Activated CD4-positive, alpha-beta memory T cell treated with anti-CD3 and anti-CD28 coated beads for 36 hours (primary cell): ENCODE measurements at regions not wholly inside any gene's neighbourhood (a gene's known extent, or its start where the extent isn't known, plus 50 kb on each side); places are given as distances from the start of the nearest gene placed in this dataset.

Experiments
- CTCF ChIA-PET: fragments of 350-600 bp; sonication (Branson Sonifier 250); formaldehyde crosslinking; loops from one replicate; lab custom pipeline; 2021; ENCODE audit warnings: antibody characterized with exemption, inconsistent platforms; lab: Charles Lee
- POLR2A ChIA-PET: fragments of 350-600 bp; sonication (Branson Sonifier 250); formaldehyde crosslinking; loops from one replicate; lab custom pipeline; 2021; ENCODE audit warnings: antibody characterized with exemption; lab: Charles Lee
- DNase-seq: peaks from one replicate; pipeline ENCODE4 v3.0.0-alpha.2; 2020
- H3K27ac Mint-ChIP-seq: one replicate; pipeline ENCODE4 v1.8.0; 2021; ENCODE audit warnings: mixed read lengths
- H3K27me3 Mint-ChIP-seq: one replicate; pipeline ENCODE4 v1.8.0; 2021; ENCODE audit warnings: mixed read lengths
- H3K36me3 Mint-ChIP-seq: one replicate; pipeline ENCODE4 v1.8.0; 2021; ENCODE audit warnings: mixed read lengths
- H3K4me1 Mint-ChIP-seq: one replicate; pipeline ENCODE4 v1.8.0; 2021; ENCODE audit warnings: low read depth, mixed read lengths
- H3K4me3 Mint-ChIP-seq: one replicate; pipeline ENCODE4 v1.8.0; 2021; ENCODE audit warnings: mild to moderate bottlenecking, mixed read lengths
- H3K9me3 Mint-ChIP-seq: one replicate; pipeline ENCODE4 v1.8.0; 2021; ENCODE audit warnings: mixed read lengths
- intact Hi-C: fragments of 100-400 bp; cut with micrococcal nuclease; formaldehyde crosslinking; loops from one replicate; pipeline ENCODE4 v1.15.1; 2023

DNA sequence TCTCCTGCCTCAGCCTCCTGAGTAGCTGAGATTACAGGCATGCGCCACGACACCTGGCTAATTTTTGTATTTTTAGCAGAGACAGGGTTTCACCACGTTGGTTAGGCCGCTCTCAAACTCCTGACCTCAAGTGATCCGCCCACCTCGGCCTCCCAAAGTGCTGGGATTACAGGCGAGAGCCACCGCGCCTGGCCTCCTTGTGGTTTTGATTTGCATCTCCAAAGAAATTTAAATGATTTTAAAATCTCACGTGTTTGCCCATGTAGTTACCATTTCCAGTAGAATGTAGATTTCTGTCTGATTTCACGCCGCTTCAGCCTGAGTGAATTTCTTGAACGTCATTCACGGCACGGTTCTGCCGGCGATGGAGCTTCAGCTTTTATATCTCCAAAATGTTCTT, 55.8 kb downstream of the IGF2 start:
- Mint-ChIP-seq H3K4me1 (peaks cover 2% of the 10 kb centered on the region), H3K36me3 (no peaks in the 10 kb centered on the region), H3K4me3 (no peak overlapping the region), H3K27ac (no peak overlapping the region), H3K9me3 (peaks cover 9% of the 10 kb centered on the region), H3K27me3 (peaks cover 13% of the 10 kb centered on the region)
- ChIA-PET POLR2A (no interaction called here), CTCF (no interaction called here)
- intact Hi-C loops: no loop called here
- DNase-seq: no peak

DNA sequence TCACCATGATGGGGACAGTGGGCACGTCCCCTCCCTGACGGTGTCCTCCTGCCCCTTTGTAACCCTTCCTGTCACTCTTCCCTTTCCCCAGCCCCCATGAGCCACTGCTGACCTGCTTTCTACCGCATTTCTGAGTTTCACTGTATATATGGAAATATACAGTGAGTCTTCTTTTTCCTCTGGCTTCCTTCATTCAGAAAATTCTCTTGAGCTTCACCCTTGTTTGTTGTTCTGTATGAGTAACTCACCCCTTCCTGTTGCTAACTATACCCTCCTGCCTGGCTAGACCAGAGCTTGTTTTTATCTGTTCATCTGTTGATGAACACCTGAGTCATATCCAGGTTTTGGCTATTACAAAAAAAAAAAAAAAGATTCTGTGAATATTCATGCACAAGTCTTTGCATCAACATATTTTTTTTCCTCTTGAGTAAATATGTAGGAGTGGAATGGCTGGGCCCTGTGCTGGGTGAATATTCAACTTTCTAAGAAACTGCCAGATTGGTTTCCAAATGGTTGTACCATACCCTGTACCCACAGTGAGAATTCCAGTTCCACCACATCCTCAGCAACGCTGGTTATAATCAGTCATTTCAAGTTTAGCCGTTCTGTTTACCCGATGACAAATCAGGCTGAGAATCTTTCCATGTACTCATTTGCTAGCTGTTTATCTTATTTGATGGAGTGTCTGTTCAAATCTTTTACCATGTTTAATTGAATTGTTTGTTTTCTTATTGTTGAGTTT, 62.0 kb downstream of the IGF2 start:
- peaks cover 20% of the 10 kb centered on the region for H3K4me1 Mint-ChIP-seq
- ChIA-PET CTCF (interaction anchor here (0.9 to 5.2 kb wide), 11 partner anchors 12 to 425 kb away, joined by 3 to 45 read pairs (median 6); no protein-coding TSS in a partner anchor), POLR2A (interaction anchor here (0.6 to 1.9 kb wide), 10 partner anchors 40 to 1235 kb away, joined by 3 to 31 read pairs (median 4); no protein-coding TSS in a partner anchor)
- no peaks in the 10 kb centered on the region for H3K9me3 Mint-ChIP-seq
- DNase-seq: peak; percentile 77
- peak overlapping the region; percentile 80 for H3K27ac Mint-ChIP-seq
- intact Hi-C loops: loop anchor here (1.0 kb wide), 2 partner anchors 66 to 222 kb away; no protein-coding TSS in a partner anchor
- no peaks in the 10 kb centered on the region for H3K36me3 Mint-ChIP-seq
- H3K27me3 Mint-ChIP-seq: peaks cover 22% of the 10 kb centered on the region
- H3K4me3 Mint-ChIP-seq: no peak overlapping the region

DNA sequence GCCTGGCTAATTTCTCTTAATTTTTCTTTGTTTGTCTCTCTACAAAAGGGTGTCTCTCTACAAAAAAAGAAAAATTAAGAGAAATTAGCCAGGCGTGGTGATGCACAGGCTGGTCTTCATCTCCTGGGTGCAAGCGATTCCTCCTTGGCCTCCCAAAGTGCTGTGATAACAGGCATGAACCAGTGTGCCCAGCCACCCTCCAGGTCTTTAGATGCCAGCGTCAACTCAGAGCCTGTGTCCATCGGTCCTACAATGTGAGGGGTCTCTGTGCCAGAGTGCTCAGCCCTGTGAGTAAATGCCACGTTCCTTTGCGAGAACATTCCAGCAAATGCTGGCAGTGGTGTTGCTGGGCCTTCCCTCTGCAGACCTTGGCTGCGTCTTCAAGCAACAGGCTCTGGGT, 62.7 kb downstream of the IGF2 start:
- peaks cover 22% of the 10 kb centered on the region for H3K27me3 Mint-ChIP-seq
- no peaks in the 10 kb centered on the region for H3K36me3 Mint-ChIP-seq
- no peaks in the 10 kb centered on the region for H3K9me3 Mint-ChIP-seq
- peak overlapping the region; percentile 80 for H3K27ac Mint-ChIP-seq
- ChIA-PET CTCF (interaction anchor here (1.0 to 5.2 kb wide), 7 partner anchors 38 to 224 kb away, joined by 5 to 45 read pairs (median 6); no protein-coding TSS in a partner anchor), POLR2A (interaction anchor here (1.0 to 1.9 kb wide), 4 partner anchors 40 to 224 kb away, joined by 4 to 31 read pairs (median 6); no protein-coding TSS in a partner anchor)
- intact Hi-C loops: no loop called here
- peaks cover 20% of the 10 kb centered on the region for H3K4me1 Mint-ChIP-seq
- no peak overlapping the region for H3K4me3 Mint-ChIP-seq
- peak; percentile 9 for DNase-seq

DNA sequence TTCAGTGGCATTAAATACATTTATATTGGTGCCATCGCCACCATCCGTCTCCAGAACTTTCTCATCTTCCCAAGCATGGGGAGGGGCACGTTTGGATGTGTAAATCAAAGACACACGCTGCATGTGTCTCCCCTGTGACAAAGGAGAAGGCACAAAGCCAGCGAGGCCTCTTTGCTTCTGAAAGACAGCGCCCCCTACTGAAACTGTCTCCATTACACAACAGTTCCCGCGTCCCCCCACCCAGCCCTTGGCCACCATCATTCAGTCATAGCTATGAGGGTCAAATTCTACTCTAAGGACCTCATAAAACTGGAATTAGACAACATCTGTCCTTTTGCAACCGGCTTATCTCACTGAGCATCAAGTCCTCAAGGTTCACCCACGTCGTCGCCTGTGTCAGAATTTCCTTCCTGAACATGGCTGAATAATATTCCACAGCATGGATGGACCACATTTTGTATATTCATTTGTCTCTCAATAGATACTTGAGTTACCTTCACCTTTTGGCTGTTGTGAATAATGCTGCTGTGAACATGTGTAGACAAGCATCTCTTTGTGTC, 64.8 kb downstream of the IGF2 start:
- peaks cover 20% of the 10 kb centered on the region for H3K4me1 Mint-ChIP-seq
- H3K9me3 Mint-ChIP-seq: no peaks in the 10 kb centered on the region
- intact Hi-C loops: no loop called here
- DNase-seq: peak; percentile 24
- no peak overlapping the region for H3K4me3 Mint-ChIP-seq
- H3K36me3 Mint-ChIP-seq: no peaks in the 10 kb centered on the region
- CTCF ChIA-PET: interaction anchor here (0.7 to 3.4 kb wide), 5 partner anchors 18 to 78 kb away, joined by 3 to 19 read pairs (median 3); no protein-coding TSS in a partner anchor
- no peak overlapping the region for H3K27ac Mint-ChIP-seq
- POLR2A ChIA-PET: no interaction called here
- peaks cover 21% of the 10 kb centered on the region for H3K27me3 Mint-ChIP-seq

DNA sequence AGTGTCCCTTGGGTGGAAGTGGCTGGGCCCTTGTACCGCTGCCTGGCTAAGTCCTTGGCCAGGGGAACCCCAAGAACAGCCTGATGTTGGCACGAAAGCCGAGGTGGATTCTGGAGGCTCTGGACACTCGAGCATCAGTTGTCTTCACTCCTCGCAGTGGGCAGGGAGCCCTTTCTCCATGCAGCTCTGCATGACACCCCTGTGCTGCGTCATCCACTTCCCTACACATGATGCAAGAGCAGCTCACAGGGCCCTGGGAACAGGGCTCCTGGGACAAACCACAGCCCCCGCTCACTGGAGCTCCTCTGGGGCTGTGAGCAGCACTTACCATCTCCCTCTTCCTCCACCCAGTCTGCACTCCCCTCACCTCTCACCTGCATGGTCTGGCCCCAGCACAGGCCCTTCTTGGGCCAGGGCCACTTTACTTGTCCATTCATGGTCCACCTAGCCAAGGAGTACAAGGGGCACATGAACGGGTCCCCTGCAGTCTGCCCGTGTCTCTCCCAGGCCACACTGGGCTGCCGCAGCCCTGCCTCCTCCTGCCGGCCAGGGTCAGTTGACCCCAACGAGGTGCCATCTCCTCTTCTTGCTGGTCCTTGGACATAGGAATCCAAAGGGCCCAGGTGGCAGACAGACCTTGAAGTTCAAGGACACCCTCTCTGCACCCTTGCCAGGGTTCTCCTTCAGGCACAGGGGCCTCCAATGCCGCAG, 66.5 kb downstream of the IGF2 start:
- Mint-ChIP-seq H3K36me3 (no peaks in the 10 kb centered on the region), H3K9me3 (no peaks in the 10 kb centered on the region), H3K27ac (no peak overlapping the region), H3K4me1 (peaks cover 15% of the 10 kb centered on the region), H3K27me3 (peaks cover 21% of the 10 kb centered on the region), H3K4me3 (no peak overlapping the region)
- DNase-seq: no peak
- intact Hi-C loops: no loop called here
- ChIA-PET POLR2A (no interaction called here), CTCF (interaction anchor here (3.4 kb wide), 1 partner anchor 80 kb away, joined by 19 read pairs; no protein-coding TSS in a partner anchor)

DNA sequence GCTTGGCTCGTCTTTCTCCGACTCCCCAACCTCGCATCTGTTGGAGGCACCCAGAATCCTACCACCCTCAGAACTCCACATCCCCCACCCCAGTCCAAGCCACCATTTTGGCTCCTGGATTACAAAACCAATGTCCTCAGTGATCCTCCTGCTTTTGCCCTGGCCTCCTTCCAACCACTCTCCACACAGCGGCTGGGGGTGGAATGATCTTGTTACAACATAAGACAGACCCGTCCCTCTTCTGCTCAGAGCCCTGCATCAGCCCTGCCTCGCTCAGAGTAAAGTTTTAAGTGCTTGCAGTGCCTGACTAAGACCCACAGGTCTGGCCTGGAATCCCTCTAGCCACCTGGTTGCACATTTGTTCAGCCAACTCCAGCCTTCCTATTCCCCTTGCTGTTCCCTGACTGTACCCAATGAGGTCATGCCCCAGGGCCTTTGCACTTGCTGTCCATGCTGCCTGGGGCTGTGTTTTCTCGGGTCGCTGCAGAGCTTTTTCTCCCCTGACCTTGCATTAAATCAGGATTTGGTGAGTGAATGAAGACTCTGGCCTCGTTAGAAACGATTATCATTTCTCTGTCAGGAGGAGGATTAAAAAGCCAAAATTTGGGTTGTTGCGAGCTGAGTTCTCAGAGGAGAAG, 67.3 kb downstream of the IGF2 start:
- H3K4me3 Mint-ChIP-seq: no peak overlapping the region
- intact Hi-C loops: no loop called here
- CTCF ChIA-PET: interaction anchor here (3.4 kb wide), 1 partner anchor 80 kb away, joined by 19 read pairs; no protein-coding TSS in a partner anchor

More for the DNA sequence above, 67.3 kb downstream of the IGF2 start:
- Mint-ChIP-seq H3K27me3 (peaks cover 18% of the 10 kb centered on the region), H3K4me1 (peaks cover 8% of the 10 kb centered on the region), H3K9me3 (no peaks in the 10 kb centered on the region), H3K27ac (no peak overlapping the region), H3K36me3 (no peaks in the 10 kb centered on the region)
- POLR2A ChIA-PET: no interaction called here
- no peak for DNase-seq
